Activated T-helper 2 cell treated with anti-CD3 and anti-CD28 coated beads, Interferon-gamma antibody, Interleukin-2, Interleukin-4, amounts not matched to agents 10 μg/mL and 5 μg/mL and 100 μg/mL, durations not matched to agents 14 hours and 24 hours and 36 hours (primary cell): ENCODE measurements at regions not wholly inside any gene's neighbourhood (a gene's known extent, or its start where the extent isn't known, plus 50 kb on each side); places are given as distances from the start of the nearest gene placed in this dataset.
"Not testable (repeated sequence)": the region's sequence is repeated elsewhere in the genome, so short reads cannot be mapped to it uniquely, and the experiment has no call there.

Experiments used
- DNase-seq: peaks from one replicate; pipeline ENCODE4 v3.0.0; 2021; ENCODE audit warnings: low spot score
- H3K27ac Mint-ChIP-seq: one replicate; pipeline ENCODE4 v1.8.0; 2021; ENCODE audit warnings: mixed read lengths
- H3K27me3 Mint-ChIP-seq: one replicate; pipeline ENCODE4 v1.8.0; 2021; ENCODE audit warnings: low read depth, mixed read lengths
- H3K36me3 Mint-ChIP-seq: one replicate; pipeline ENCODE4 v1.8.0; 2021; ENCODE audit warnings: low read depth, mixed read lengths
- H3K4me1 Mint-ChIP-seq: one replicate; pipeline ENCODE4 v1.8.0; 2021; ENCODE audit warnings: low read depth, mixed read lengths
- H3K4me3 Mint-ChIP-seq: one replicate; pipeline ENCODE4 v1.8.0; 2021; ENCODE audit warnings: low read depth, mild to moderate bottlenecking, moderate library complexity, mixed read lengths
- H3K9me3 Mint-ChIP-seq: one replicate; pipeline ENCODE4 v1.8.0; 2021; ENCODE audit warnings: mixed read lengths
- intact Hi-C: fragments of 100-400 bp; cut with micrococcal nuclease; formaldehyde crosslinking; loops from one replicate; pipeline ENCODE4 v1.15.1; 2023

- DNase-seq, H3K27ac Mint-ChIP-seq, H3K36me3 Mint-ChIP-seq, intact Hi-C loops, H3K4me3 Mint-ChIP-seq, H3K27me3 Mint-ChIP-seq, H3K4me1 Mint-ChIP-seq, H3K9me3 Mint-ChIP-seq: not testable (repeated sequence)
Observed at GRCh38 chr3:190964931-190965330, 102.4 kb upstream of the GMNC start.

- no peak overlapping the region for H3K27ac Mint-ChIP-seq
- no peaks in the 10 kb centered on the region for H3K36me3 Mint-ChIP-seq
- H3K4me1 Mint-ChIP-seq: no peaks in the 10 kb centered on the region
- no peak for DNase-seq
- intact Hi-C loops: no loop called here
- H3K27me3 Mint-ChIP-seq: no peaks in the 10 kb centered on the region
- no peak overlapping the region for H3K4me3 Mint-ChIP-seq
- no peaks in the 10 kb centered on the region for H3K9me3 Mint-ChIP-seq
Observed at GRCh38 chr3:190959077-190959476, 96.6 kb upstream of the GMNC start.

- no peak for DNase-seq
- H3K4me1 Mint-ChIP-seq: no peaks in the 10 kb centered on the region
- no peaks in the 10 kb centered on the region for H3K27me3 Mint-ChIP-seq
- intact Hi-C loops: no loop called here
- H3K9me3 Mint-ChIP-seq: no peaks in the 10 kb centered on the region
- H3K27ac Mint-ChIP-seq: no peak overlapping the region
- no peak overlapping the region for H3K4me3 Mint-ChIP-seq
- no peaks in the 10 kb centered on the region for H3K36me3 Mint-ChIP-seq
Observed at GRCh38 chr3:190941694-190942260, 79.3 kb upstream of the GMNC start.

GRCh38 chr3:190934616-190935015, 72.1 kb upstream of the GMNC start:
- H3K27me3 Mint-ChIP-seq: not testable (repeated sequence)

GRCh38 chr3:190926619-190927018, 64.1 kb upstream of the GMNC start:
- no peaks in the 10 kb centered on the region for H3K4me1 Mint-ChIP-seq

More at GRCh38 chr3:190934616-190935015, 72.1 kb upstream of the GMNC start:
- DNase-seq, H3K36me3 Mint-ChIP-seq, H3K27ac Mint-ChIP-seq, H3K4me1 Mint-ChIP-seq, intact Hi-C loops, H3K9me3 Mint-ChIP-seq, H3K4me3 Mint-ChIP-seq: not testable (repeated sequence)

GRCh38 chr3:190912736-190913135, 50.2 kb upstream of the GMNC start:
- Mint-ChIP-seq H3K4me1 (no peaks in the 10 kb centered on the region), H3K27ac (no peak overlapping the region), H3K4me3 (no peak overlapping the region), H3K27me3 (no peaks in the 10 kb centered on the region), H3K9me3 (no peaks in the 10 kb centered on the region), H3K36me3 (no peaks in the 10 kb centered on the region)
- DNase-seq: no peak
- intact Hi-C loops: no loop called here

More at GRCh38 chr3:190926619-190927018, 64.1 kb upstream of the GMNC start:
- Mint-ChIP-seq H3K27me3 (no peaks in the 10 kb centered on the region), H3K36me3 (no peaks in the 10 kb centered on the region), H3K27ac (no peak overlapping the region), H3K4me3 (no peak overlapping the region), H3K9me3 (no peaks in the 10 kb centered on the region)
- intact Hi-C loops: no loop called here
- DNase-seq: no peak
